BJ (cell line): ENCODE measurements at regions not wholly inside any gene's neighbourhood (a gene's known extent, or its start where the extent isn't known, plus 50 kb on each side); places are given as distances from the start of the nearest gene placed in this dataset.
A peak's percentile ranks its signal among the peaks of the same experiment; 100 is the strongest.
"Not testable (repeated sequence)": the region's sequence is repeated elsewhere in the genome, so short reads cannot be mapped to it uniquely, and the experiment has no call there.

Experiments
- CTCF ChIA-PET: fragments of 350-600 bp; formaldehyde crosslinking; extraction: SDS; loops from one replicate; lab custom pipeline; 2021; ENCODE audit warnings: antibody characterized with exemption, inconsistent platforms; lab: Yijun Ruan, JAX
- POLR2A ChIA-PET: fragments of 300-600 bp; sonication (Branson Sonifier 250); formaldehyde crosslinking; extraction: SDS; loops from one replicate; lab custom pipeline; 2021; ENCODE audit warnings: antibody characterized with exemption; lab: Charles Lee
- DNase-seq: peaks from one replicate; pipeline ENCODE4 v3.0.0-alpha.2; 2011; ENCODE audit warnings: low read depth
- H3K27me3 ChIP-seq: 2 replicates; pipeline ENCODE4 v1.6.0; 2011; ENCODE audit warnings: low read length; ENCODE audit not compliant: control insufficient read depth, insufficient read depth
- H3K36me3 ChIP-seq: 2 replicates; pipeline ENCODE4 v1.5.1; 2011; ENCODE audit warnings: low read length; ENCODE audit not compliant: control insufficient read depth, insufficient read depth
- H3K4me3 ChIP-seq: 2 replicates; pipeline ENCODE4 v1.5.1; 2011; ENCODE audit warnings: low read depth, mild to moderate bottlenecking, control low read depth, low read length
- CTCF ChIP-seq: IDR thresholded peaks from 2 replicates; pipeline ENCODE4 v1.5.1; 2011; ENCODE audit warnings: low read depth, mild to moderate bottlenecking, control low read depth, inconsistent platforms, low read length, moderate library complexity; ENCODE audit not compliant: insufficient read depth

GRCh38 chr1:83418558-83418957, 580.4 kb downstream of the TTLL7 start:
- no peak for DNase-seq
- POLR2A ChIA-PET: no interaction called here
- Histone ChIP-seq H3K36me3 (no peaks in the 10 kb centered on the region), H3K4me3 (no peak overlapping the region), H3K27me3 (no peaks in the 10 kb centered on the region)
- CTCF ChIA-PET: no interaction called here
- no peak for TF ChIP-seq CTCF

- POLR2A ChIA-PET, CTCF ChIA-PET, H3K27me3 ChIP-seq, H3K4me3 ChIP-seq, H3K36me3 ChIP-seq, DNase-seq: not testable (repeated sequence)
Measured at GRCh38 chr1:83413839-83414107, 585.2 kb downstream of the TTLL7 start.

GRCh38 chr1:83410746-83411413, 588.1 kb downstream of the TTLL7 start:
- CTCF ChIA-PET, POLR2A ChIA-PET, H3K27me3 ChIP-seq, H3K36me3 ChIP-seq, H3K4me3 ChIP-seq: not testable (repeated sequence)
- DNase-seq: peak; percentile 46

DNA sequence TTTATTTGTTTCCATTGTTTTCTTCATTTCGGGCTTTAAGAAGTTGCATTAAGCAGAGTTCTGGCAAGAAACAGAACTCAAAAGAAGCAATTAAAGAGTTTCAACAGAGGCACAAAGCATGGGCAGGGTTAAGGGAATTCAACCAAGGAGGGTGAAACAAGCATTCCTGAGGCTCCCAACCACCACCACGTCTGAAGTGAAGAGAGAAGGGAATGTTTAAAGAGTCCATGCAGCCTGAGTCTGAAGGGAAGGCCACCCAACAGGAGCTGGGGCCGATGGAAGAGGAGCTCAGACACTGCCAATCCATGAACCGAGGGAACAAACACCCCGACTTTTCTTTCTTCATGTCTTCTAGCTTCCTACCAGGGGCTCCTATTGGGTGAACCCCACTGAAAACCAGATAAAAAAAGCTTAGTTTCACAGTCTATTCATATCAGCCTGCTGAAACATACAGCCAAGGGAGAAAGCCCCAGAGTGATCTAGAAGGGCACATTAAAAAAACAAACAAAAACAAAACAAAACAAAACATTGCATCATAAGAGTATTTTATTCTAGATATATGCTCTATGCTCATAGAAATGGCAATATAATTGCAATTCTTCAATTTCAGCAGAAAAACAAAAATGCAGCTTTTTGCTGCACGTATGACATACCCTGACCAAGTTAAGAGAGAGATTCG, 592.1 kb downstream of the TTLL7 start:
- CTCF ChIA-PET, DNase-seq, H3K27me3 ChIP-seq, H3K36me3 ChIP-seq, H3K4me3 ChIP-seq, POLR2A ChIA-PET: not testable (repeated sequence)

DNA sequence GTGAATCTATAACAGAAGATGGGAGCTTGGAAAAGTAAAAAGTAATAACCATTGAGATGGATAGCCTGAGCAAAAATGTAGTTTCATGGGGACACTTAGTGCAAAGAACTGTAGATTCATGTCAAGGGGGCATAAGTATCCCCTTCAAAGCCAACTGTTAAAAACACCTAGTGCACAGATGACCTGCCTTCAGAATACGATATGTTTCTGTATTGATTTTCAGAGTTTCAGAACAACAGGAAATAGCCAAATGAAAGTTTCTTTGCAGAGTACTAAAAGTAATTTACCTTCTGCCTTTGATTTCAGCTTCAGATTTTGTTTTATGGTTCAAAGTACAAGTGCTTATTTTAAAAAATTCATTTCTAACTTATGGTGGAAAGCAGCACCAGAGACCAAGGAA, 593.1 kb downstream of the TTLL7 start:
- H3K27me3 ChIP-seq, CTCF ChIA-PET, POLR2A ChIA-PET, H3K4me3 ChIP-seq, DNase-seq, H3K36me3 ChIP-seq: not testable (repeated sequence)

- H3K4me3 ChIP-seq, DNase-seq, H3K36me3 ChIP-seq, H3K27me3 ChIP-seq, CTCF ChIA-PET, POLR2A ChIA-PET: not testable (repeated sequence)
Measured at GRCh38 chr1:83403500-83403899, 595.4 kb downstream of the TTLL7 start.

GRCh38 chr1:83401146-83401545, 597.8 kb downstream of the TTLL7 start:
- POLR2A ChIA-PET, H3K27me3 ChIP-seq, CTCF ChIA-PET, H3K4me3 ChIP-seq, DNase-seq, H3K36me3 ChIP-seq: not testable (repeated sequence)

DNA sequence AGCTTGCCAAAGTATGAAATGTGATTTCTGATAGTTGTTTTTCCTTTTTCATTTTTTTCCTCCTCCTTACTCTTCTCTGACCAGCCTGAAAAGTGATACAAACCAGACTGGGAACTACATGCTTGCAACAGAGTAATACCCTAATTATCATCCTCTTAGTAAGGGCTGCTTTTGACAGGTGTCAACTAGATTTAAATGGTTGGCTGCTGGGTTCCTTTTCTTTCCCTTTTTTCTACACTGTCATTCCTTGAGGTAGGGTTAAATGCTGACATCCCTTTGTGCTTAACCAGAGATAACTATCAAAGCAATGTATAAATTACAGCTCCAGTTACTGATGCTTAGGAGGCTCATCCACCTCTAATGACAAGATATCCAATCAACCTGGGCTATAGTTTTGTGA, 598.8 kb downstream of the TTLL7 start:
- H3K4me3 ChIP-seq, CTCF ChIA-PET, H3K27me3 ChIP-seq, POLR2A ChIA-PET, DNase-seq, H3K36me3 ChIP-seq: not testable (repeated sequence)

DNA sequence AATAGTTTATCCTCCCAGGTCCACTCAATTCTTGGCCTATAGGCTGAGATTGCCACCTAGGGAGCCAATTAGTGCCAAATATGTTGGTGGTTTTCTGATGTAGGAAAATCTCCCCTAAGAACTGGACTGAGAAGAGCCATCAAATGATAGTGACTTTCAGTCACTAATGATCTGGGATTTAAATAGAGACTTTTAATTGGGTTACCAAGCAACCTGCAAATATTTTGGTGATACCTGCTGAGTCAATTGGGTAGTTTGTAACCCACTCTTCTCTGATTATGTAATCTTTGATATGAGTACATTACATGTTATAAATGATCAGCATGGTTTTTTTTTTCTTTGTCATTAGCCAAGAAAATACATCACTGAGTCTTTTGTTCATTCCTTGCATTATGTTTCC, 600.8 kb downstream of the TTLL7 start:
- POLR2A ChIA-PET, H3K27me3 ChIP-seq, H3K36me3 ChIP-seq, DNase-seq, CTCF ChIA-PET, H3K4me3 ChIP-seq: not testable (repeated sequence)

DNA sequence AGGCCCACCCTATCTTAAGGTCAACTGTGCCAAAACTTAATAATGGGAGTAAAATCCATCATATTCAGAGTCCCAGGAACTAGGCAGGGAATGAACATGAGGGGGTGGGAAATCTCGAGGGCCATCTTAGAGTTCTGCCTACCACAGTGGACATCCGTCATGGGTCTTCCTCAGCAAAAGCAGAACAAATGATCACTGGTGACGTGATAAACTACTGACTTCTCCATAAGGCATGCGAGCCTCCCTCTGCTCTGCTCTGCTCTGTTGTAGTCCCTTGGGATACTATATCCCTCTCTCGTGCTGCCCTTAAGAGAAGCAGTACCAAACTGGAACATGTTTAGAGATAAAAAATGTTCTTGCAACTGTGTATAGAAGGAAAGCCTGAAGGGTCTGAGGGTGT, 603.8 kb downstream of the TTLL7 start:
- CTCF ChIA-PET, H3K4me3 ChIP-seq, H3K27me3 ChIP-seq, DNase-seq, POLR2A ChIA-PET, H3K36me3 ChIP-seq: not testable (repeated sequence)

- H3K4me3 ChIP-seq, H3K27me3 ChIP-seq, POLR2A ChIA-PET, CTCF ChIA-PET, DNase-seq, H3K36me3 ChIP-seq: not testable (repeated sequence)
Measured at GRCh38 chr1:83386946-83387345, 612.0 kb downstream of the TTLL7 start.

GRCh38 chr1:83383107-83383506, 615.8 kb downstream of the TTLL7 start:
- H3K36me3 ChIP-seq, H3K4me3 ChIP-seq, DNase-seq, H3K27me3 ChIP-seq, POLR2A ChIA-PET, CTCF ChIA-PET: not testable (repeated sequence)
